HG02623 (cell line): ENCODE measurements at regions not wholly inside any gene's neighbourhood (a gene's known extent, or its start where the extent isn't known, plus 50 kb on each side); places are given as distances from the start of the nearest gene placed in this dataset.
"Not testable (repeated sequence)": the region's sequence is repeated elsewhere in the genome, so short reads cannot be mapped to it uniquely, and the experiment has no call there.

Experiments
- ATAC-seq: cut with Tn5 transposase; IDR thresholded peaks from one replicate; pipeline ENCODE4 v1.9.1; 2021; ENCODE audit warnings: moderate library complexity; ENCODE audit not compliant: unreplicated experiment

GRCh38 chr10:108072466-108072865 is 908.0 kb upstream of the SORCS1 start:
- ATAC-seq = no peak

- no peak for ATAC-seq
These were observed 906.3 kb upstream of the SORCS1 start for GRCh38 chr10:108070789-108071188.

DNA sequence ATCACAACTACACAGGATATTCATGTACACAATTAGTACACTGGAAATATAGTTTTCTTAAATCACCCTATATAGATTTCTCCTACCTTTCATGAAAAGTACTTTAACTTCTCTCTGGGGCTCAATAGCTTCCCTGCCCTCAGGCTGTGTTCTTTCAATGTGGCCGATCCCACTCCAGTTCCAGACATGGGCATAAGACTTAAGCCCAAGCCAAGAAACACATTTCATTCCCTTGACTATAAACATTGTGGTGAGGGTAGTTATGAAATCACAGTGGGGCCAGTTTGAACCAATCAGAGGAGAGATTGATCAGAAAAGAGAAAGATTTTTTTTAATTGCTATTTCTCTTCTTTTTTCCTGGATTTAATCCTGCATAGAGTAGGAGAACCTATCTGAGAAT is 904.6 kb upstream of the SORCS1 start:
- ATAC-seq = no peak

GRCh38 chr10:108064746-108065260 is 900.3 kb upstream of the SORCS1 start:
- no peak for ATAC-seq

DNA sequence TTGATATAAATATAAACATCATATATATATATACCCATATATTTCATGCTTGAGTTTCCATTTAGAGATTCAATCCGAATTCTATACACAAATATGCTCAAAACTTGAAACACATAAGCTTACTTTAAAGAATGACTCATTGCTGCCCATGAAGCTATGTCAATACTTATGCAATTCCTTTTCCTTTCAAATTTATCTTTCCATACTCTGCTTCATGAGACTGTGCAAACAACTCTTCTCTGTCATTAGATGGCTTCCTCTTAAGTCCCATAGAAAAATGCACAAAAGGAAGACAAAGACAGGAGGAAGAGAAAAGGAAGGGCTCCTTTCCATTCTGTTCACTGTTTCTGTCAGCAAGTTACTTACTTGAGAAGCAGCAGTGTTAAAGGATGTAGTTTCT is 895.7 kb upstream of the SORCS1 start:
- no peak for ATAC-seq

GRCh38 chr10:108055506-108055905 is 891.0 kb upstream of the SORCS1 start:
- ATAC-seq = no peak

- ATAC-seq = no peak
These were observed 888.5 kb upstream of the SORCS1 start for GRCh38 chr10:108052981-108053380.

DNA sequence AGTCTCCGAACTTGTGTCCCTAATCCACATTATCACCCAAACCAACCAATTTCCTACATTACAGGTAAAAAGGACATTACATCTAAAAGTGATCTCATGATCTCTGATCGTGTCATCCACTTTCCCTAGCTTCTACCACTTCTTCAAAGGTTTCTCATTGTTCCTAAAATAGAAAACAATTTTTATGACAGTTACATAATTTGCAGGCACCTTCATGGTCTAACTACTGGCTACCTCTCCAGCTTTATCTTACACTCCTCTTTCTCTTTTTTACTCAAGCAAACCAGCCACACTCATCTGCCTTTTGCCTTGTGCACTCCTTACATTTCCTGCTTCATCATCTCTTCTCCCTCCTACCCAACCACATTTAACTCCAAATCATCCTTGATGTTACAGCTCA is 886.7 kb upstream of the SORCS1 start:
- ATAC-seq = no peak

GRCh38 chr10:108050626-108051025 is 886.1 kb upstream of the SORCS1 start:
- no peak for ATAC-seq

- no peak for ATAC-seq
These were observed 885.2 kb upstream of the SORCS1 start for GRCh38 chr10:108049668-108050067.

GRCh38 chr10:108048898-108049297 is 884.4 kb upstream of the SORCS1 start:
- ATAC-seq = no peak

GRCh38 chr10:108039821-108040584 is 875.5 kb upstream of the SORCS1 start:
- no peak for ATAC-seq

- no peak for ATAC-seq
These were observed 872.6 kb upstream of the SORCS1 start for GRCh38 chr10:108037061-108037460.

DNA sequence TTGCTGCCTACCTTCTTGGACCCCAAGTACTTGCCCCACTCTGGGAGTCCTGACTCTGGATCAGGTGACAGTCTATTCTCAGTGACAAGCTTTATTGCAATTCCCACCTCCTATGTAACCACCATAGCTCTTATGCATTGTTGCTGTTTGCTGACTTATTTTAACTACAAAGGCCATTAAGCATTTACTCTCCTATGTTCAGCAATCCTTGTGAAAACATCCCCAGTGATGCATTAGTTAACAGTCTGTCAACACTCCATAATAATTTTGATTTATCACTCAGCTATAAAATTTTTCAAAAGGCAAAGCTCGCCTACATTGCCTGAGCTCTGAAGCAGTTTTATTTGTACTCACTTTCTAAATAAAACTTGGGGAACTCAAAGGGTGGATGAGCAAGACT is 871.8 kb upstream of the SORCS1 start:
- no peak for ATAC-seq

DNA sequence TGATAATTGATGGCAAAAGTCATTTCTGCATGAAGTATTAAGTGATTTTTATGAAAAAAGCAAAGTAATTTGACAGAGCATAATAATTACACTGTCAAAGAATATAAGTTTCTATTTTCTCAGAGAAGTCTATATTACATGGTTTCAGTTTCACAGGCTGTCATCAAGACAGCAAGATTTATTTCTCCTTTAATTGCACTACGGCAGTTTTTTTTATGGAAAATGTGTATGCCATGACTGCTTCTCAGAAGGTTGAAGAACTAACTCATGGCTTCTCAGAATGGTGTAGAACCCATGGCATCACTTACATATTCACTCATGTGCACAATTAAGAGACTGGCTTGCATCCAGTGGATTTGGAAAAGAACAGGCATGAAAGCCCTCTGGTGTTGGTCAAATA is 870.3 kb upstream of the SORCS1 start:
- ATAC-seq = no peak

DNA sequence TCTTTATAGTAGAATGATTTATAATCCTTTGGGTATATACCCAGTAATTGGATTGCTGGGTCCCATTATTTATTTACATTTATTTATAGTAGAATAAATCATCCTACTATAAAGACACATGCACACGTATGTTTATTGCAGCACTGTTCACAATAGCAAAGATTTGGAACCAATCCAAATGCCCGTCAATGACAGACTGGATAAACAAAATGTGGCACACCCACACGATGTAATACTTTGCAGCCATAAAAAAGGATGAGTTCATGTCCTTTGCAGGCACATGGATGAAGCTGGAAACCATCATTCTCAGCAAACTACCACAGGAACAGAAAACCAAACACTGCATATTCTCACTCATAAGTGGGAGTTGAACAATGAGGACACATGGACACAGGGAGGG is 869.0 kb upstream of the SORCS1 start:
- not testable (repeated sequence) for ATAC-seq

DNA sequence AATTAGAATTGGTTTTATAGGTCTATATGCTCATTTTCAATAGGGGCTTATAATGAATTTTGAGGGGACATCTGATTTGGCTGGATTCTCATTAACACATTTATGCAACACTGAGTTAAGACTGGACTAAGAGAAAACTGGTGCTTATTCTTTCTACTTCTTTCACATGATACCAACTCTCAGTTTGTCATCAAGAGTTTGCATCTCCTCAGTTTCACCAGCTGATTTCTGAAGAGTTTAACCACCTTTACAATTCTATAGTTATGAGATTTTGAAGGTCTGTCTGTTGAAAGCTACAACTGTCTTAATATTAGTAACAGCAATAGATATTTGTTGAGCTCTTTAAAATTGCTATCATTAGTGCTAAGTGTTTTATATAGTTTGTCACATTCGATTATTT is 867.0 kb upstream of the SORCS1 start:
- ATAC-seq = no peak

GRCh38 chr10:108014902-108015177 is 850.3 kb upstream of the SORCS1 start:
- peak; percentile 71 for ATAC-seq

DNA sequence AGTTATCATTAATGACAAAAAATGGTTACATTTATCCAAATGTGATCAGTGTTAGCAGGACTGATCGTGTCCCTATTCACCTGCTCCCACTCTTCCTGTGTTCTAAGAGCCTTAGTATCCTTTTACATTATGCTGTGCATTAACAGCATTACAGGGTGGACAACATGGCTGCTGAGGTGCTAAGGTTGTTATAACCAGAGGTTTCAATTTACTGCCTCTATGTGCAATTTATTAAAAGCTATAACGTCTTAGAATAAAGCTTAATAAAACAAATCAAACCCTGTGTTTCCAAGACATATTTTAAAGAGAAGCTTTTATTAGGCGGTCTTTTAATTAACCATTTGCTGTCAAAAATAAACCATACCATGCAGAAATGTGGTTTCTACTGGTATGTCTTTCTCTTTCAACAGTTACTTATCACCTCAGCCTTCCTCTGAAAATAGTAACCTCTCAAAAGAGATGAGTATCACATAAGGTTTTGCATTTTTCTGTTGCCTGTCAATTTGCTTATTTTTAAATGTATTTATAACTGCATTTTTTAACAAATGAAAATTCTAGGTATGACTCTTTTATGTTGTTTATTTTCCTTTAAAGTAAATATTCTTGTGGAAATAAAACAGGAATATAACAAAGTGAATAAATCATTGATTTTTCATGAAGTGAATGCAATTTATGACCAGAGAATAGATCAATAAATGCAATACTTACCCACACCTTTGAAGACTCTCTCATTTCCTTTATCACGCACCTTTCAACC is 849.8 kb upstream of the SORCS1 start:
- peak; percentile 52 for ATAC-seq

DNA sequence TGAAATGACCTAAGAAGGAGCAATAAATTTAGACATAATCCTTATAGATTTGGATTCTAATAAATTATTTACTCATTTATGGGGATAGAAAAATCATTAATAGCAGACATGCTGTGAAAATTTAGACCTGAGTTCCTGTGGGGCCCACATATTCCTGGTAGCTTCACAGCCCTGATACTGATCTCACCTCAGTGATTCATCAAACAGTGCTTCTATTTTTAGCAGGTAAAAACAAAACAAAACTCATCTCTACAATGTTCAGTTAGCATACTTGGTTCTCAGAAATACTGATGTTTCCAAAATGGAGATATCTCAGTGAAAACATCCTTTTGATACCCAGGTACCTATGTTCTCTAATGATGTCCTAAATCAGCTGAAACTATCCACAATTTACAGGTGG is 841.1 kb upstream of the SORCS1 start:
- ATAC-seq = no peak

GRCh38 chr10:108003576-108003975 is 839.1 kb upstream of the SORCS1 start:
- ATAC-seq = no peak

- ATAC-seq = no peak
These were observed 838.6 kb upstream of the SORCS1 start for GRCh38 chr10:108003061-108003460.
